Large intestine (tissue), 3 donors: ENCODE measurements at regions not wholly inside any gene's neighbourhood (a gene's known extent, or its start where the extent isn't known, plus 50 kb on each side); places are given as distances from the start of the nearest gene placed in this dataset.
"Not testable (repeated sequence)": the region's sequence is repeated elsewhere in the genome, so short reads cannot be mapped to it uniquely, and the experiment has no call there.

Experiments used
- DNase-seq, 2 donors: peaks; one replicate each; pipeline versions ENCODE4 v3.0.0 to v3.0.0-alpha.2; 2013
- H3K27ac ChIP-seq: one replicate; pipeline ENCODE4 v1.5.1; 2013; ENCODE audit warnings: low read length
- H3K27me3 ChIP-seq: 2 replicates; pipeline ENCODE4 v1.6.1; 2013; ENCODE audit warnings: low read length; ENCODE audit not compliant: control insufficient read depth, insufficient read depth
- H3K36me3 ChIP-seq: 2 replicates; pipeline ENCODE4 v1.6.1; 2013; ENCODE audit warnings: low read length; ENCODE audit not compliant: control insufficient read depth, insufficient read depth
- H3K4me1 ChIP-seq: one replicate; pipeline ENCODE4 v1.6.1; 2013; ENCODE audit warnings: low read length; ENCODE audit not compliant: control insufficient read depth, insufficient read depth
- H3K4me3 ChIP-seq: one replicate; pipeline ENCODE4 v1.5.1; 2013; ENCODE audit warnings: low read length
- H3K9me3 ChIP-seq: one replicate; pipeline ENCODE4 v1.6.1; 2013; ENCODE audit warnings: mild to moderate bottlenecking, low read depth, low read length, moderate library complexity; ENCODE audit not compliant: control insufficient read depth
- WGBS: methylation state at CpG from one replicate; pipeline ENCODE4 v1.1.5; 2013; ENCODE audit warnings: low lambda C conversion rate; ENCODE audit not compliant: insufficient coverage; 5-methylcytosine and 5-hydroxymethylcytosine counted together

- DNase-seq, result no peak
- H3K36me3 ChIP-seq, result no peaks in the 10 kb centered on the region
- H3K27ac ChIP-seq, result no peak overlapping the region
- 95% methylated on average over 3 of the region's 5 CpGs for WGBS
- no peak overlapping the region for H3K4me3 ChIP-seq
- H3K9me3 ChIP-seq, result no peaks in the 10 kb centered on the region
- H3K4me1 ChIP-seq, result no peaks in the 10 kb centered on the region
- no peaks in the 10 kb centered on the region for H3K27me3 ChIP-seq
These were observed 602.5 kb downstream of the TMA16 start for GRCh38 chr4:164096766-164097518.

GRCh38 chr4:164100741-164101365 lies 606.4 kb downstream of the TMA16 start:
- H3K27me3 ChIP-seq, H3K27ac ChIP-seq: not testable (repeated sequence)
- no CpG with 5 or more reads among the region's 23 CpGs for WGBS

GRCh38 chr4:164108971-164109370 lies 614.5 kb downstream of the TMA16 start:
- H3K9me3 ChIP-seq, result no peaks in the 10 kb centered on the region
- H3K4me1 ChIP-seq, result no peaks in the 10 kb centered on the region
- H3K27me3 ChIP-seq, result no peaks in the 10 kb centered on the region
- no peak overlapping the region for H3K4me3 ChIP-seq
- WGBS, result 20% methylated on average over 1 of the region's 2 CpGs
- no peak overlapping the region for H3K27ac ChIP-seq
- no peaks in the 10 kb centered on the region for H3K36me3 ChIP-seq
- no peak for DNase-seq

More at GRCh38 chr4:164100741-164101365, 606.4 kb downstream of the TMA16 start:
- DNase-seq, H3K4me3 ChIP-seq, H3K4me1 ChIP-seq, H3K36me3 ChIP-seq, H3K9me3 ChIP-seq: not testable (repeated sequence)

GRCh38 chr4:164109503-164109902 lies 615.0 kb downstream of the TMA16 start:
- Histone ChIP-seq H3K9me3 (no peaks in the 10 kb centered on the region), H3K27me3 (no peaks in the 10 kb centered on the region), H3K4me1 (no peaks in the 10 kb centered on the region), H3K36me3 (no peaks in the 10 kb centered on the region), H3K27ac (no peak overlapping the region), H3K4me3 (no peak overlapping the region)
- WGBS, result no CpG with 5 or more reads among the region's 4 CpGs
- DNase-seq, result no peak

- WGBS, result 100% methylated on average over 1 of the region's 2 CpGs
- no peak overlapping the region for H3K4me3 ChIP-seq
- no peak overlapping the region for H3K27ac ChIP-seq
- H3K27me3 ChIP-seq, result no peaks in the 10 kb centered on the region
- H3K4me1 ChIP-seq, result no peaks in the 10 kb centered on the region
- DNase-seq, result no peak
- no peaks in the 10 kb centered on the region for H3K9me3 ChIP-seq
- no peaks in the 10 kb centered on the region for H3K36me3 ChIP-seq
These were observed 620.7 kb downstream of the TMA16 start for GRCh38 chr4:164115236-164115635.

GRCh38 chr4:164116286-164116685 lies 621.8 kb downstream of the TMA16 start:
- DNase-seq, result no peak
- Histone ChIP-seq H3K4me1 (no peaks in the 10 kb centered on the region), H3K27me3 (no peaks in the 10 kb centered on the region), H3K27ac (no peak overlapping the region), H3K36me3 (no peaks in the 10 kb centered on the region), H3K4me3 (no peak overlapping the region), H3K9me3 (no peaks in the 10 kb centered on the region)
- no CpG with 5 or more reads among the region's 1 CpG for WGBS

GRCh38 chr4:164134388-164134787 lies 619.5 kb upstream of the SMIM31 start:
- WGBS, result 100% methylated on average over 2 of the region's 2 CpGs
- Histone ChIP-seq H3K9me3 (no peaks in the 10 kb centered on the region), H3K36me3 (no peaks in the 10 kb centered on the region), H3K27ac (no peak overlapping the region), H3K4me1 (no peaks in the 10 kb centered on the region), H3K27me3 (no peaks in the 10 kb centered on the region), H3K4me3 (no peak overlapping the region)
- DNase-seq, result no peak

- no peak overlapping the region for H3K4me3 ChIP-seq
- H3K36me3 ChIP-seq, result no peaks in the 10 kb centered on the region
- no peaks in the 10 kb centered on the region for H3K27me3 ChIP-seq
- no peak for DNase-seq
- H3K27ac ChIP-seq, result no peak overlapping the region
- WGBS, result no CpG with 5 or more reads among the region's 2 CpGs
- H3K4me1 ChIP-seq, result no peaks in the 10 kb centered on the region
- no peaks in the 10 kb centered on the region for H3K9me3 ChIP-seq
These were observed 617.7 kb upstream of the SMIM31 start for GRCh38 chr4:164136180-164136616.

GRCh38 chr4:164138521-164138920 lies 615.4 kb upstream of the SMIM31 start:
- H3K27ac ChIP-seq, result no peak overlapping the region
- no peak for DNase-seq
- WGBS, result no CpG with 5 or more reads among the region's 2 CpGs
- no peaks in the 10 kb centered on the region for H3K36me3 ChIP-seq
- H3K4me1 ChIP-seq, result no peaks in the 10 kb centered on the region
- no peaks in the 10 kb centered on the region for H3K27me3 ChIP-seq
- H3K9me3 ChIP-seq, result peaks cover 5% of the 10 kb centered on the region
- H3K4me3 ChIP-seq, result no peak overlapping the region

- H3K4me3 ChIP-seq, result no peak overlapping the region
- no peak for DNase-seq
- H3K27ac ChIP-seq, result no peak overlapping the region
- H3K4me1 ChIP-seq, result no peaks in the 10 kb centered on the region
- H3K36me3 ChIP-seq, result no peaks in the 10 kb centered on the region
- WGBS, result 83% methylated on average over 1 of the region's 1 CpG
- no peaks in the 10 kb centered on the region for H3K27me3 ChIP-seq
- H3K9me3 ChIP-seq, result peaks cover 5% of the 10 kb centered on the region
These were observed 614.6 kb upstream of the SMIM31 start for GRCh38 chr4:164139291-164139690.
